B cell (primary cell): ENCODE measurements at regions not wholly inside any gene's neighbourhood (a gene's known extent, or its start where the extent isn't known, plus 50 kb on each side); places are given as distances from the start of the nearest gene placed in this dataset.

ENCODE experiments used
- ATAC-seq: fragments of 200-7000 bp; cut with Tn5 transposase; one replicate; pipeline ENCODE4 v1.10.0; 2021; ENCODE audit warnings: low read depth, mild to moderate bottlenecking, moderate number of reproducible peaks, moderate library complexity
- CTCF ChIA-PET: fragments of 350-600 bp; sonication (Branson Sonifier 250); formaldehyde crosslinking; loops from one replicate; lab custom pipeline; 2021; ENCODE audit warnings: antibody characterized with exemption, inconsistent platforms; lab: Charles Lee
- POLR2A ChIA-PET: fragments of 350-600 bp; sonication (Branson Sonifier 250); formaldehyde crosslinking; loops from one replicate; lab custom pipeline; 2021; ENCODE audit warnings: antibody characterized with exemption; lab: Charles Lee
- DNase-seq: peaks from one replicate; pipeline ENCODE4 v3.0.0; 2013
- H2AFZ ChIP-seq: 2 replicates; pipeline ENCODE4 v1.6.1; 2012; ENCODE audit warnings: mild to moderate bottlenecking, low read depth, low read length; ENCODE audit not compliant: insufficient read depth, poor library complexity, severe bottlenecking
- H3K27ac ChIP-seq, 2 donors: 1 replicate in 1 of 2; 2 replicates in 1 of 2; pipeline ENCODE4 v1.5.1; 2012 to 2013; ENCODE audit warnings: low read length in 2 of 2, mild to moderate bottlenecking in 2 of 2, moderate library complexity in 1 of 2
- H3K27me3 ChIP-seq, 4 experiments: fragments of 200-600 bp in 1 of 4; sonication (generic) in 1 of 4; replicated peaks in 1 of 4; 1 replicate in 2 of 4; 2 replicates in 2 of 4; pipeline versions ENCODE4 v1.6.1 to v1.7.0; 2013 to 2016; ENCODE audit warnings: low read length in 3 of 4, mild to moderate bottlenecking in 2 of 4, mixed read lengths in 1 of 4, moderate library complexity in 1 of 4; ENCODE audit not compliant: insufficient read depth in 4 of 4, control insufficient read depth in 3 of 4; ENCODE audit errors: control extremely low read depth in 1 of 4
- H3K36me3 ChIP-seq, 2 experiments: replicated peaks in 1 of 2; 1 replicate in 1 of 2; 2 replicates in 1 of 2; pipeline versions ENCODE4 v1.6.1 to v1.7.1; 2013; ENCODE audit warnings: low read length in 1 of 2; ENCODE audit not compliant: insufficient read depth in 2 of 2, control insufficient read depth in 1 of 2; ENCODE audit errors: control extremely low read depth in 1 of 2, extremely low read depth in 1 of 2
- H3K4me1 ChIP-seq, 2 donors: fragments of 200-600 bp in 1 of 2; sonication (generic) in 1 of 2; 1 replicate in 1 of 2; 2 replicates in 1 of 2; pipeline versions ENCODE4 v1.5.1 to v1.6.1; 2013 to 2017; ENCODE audit warnings: low read length in 2 of 2; ENCODE audit not compliant: control insufficient read depth in 2 of 2, insufficient read depth in 2 of 2
- H3K4me2 ChIP-seq: replicated peaks from 2 replicates; pipeline ENCODE3; 2012; ENCODE audit warnings: mild to moderate bottlenecking, low read depth, low read length; ENCODE audit not compliant: poor library complexity, severe bottlenecking
- H3K4me3 ChIP-seq, 5 experiments: fragments of 200-600 bp in 1 of 5; sonication (generic) in 1 of 5; 1 replicate in 3 of 5; 2 replicates in 2 of 5; pipeline versions ENCODE4 v1.5.1 to v1.7.0; 2011 to 2016; ENCODE audit warnings: low read length in 4 of 5, mild to moderate bottlenecking in 4 of 5, low read depth in 2 of 5, control low read depth in 1 of 5, moderate library complexity in 1 of 5; ENCODE audit not compliant: insufficient read depth in 1 of 5; ENCODE audit errors: control extremely low read depth in 1 of 5, extremely low read depth in 1 of 5
- H3K79me2 ChIP-seq: fragments of 200-600 bp; sonication (generic); one replicate; pipeline ENCODE4 v1.6.0; 2016; ENCODE audit warnings: low read length; ENCODE audit not compliant: control insufficient read depth, insufficient read depth
- H3K9ac ChIP-seq: fragments of 200-600 bp; sonication (generic); 2 replicates; pipeline ENCODE4 v1.6.1; 2017; ENCODE audit warnings: mild to moderate bottlenecking, low read length, moderate library complexity
- H3K9me3 ChIP-seq, 3 donors: one replicate each; pipeline versions ENCODE4 v1.6.1 to v1.7.1; 2013; ENCODE audit warnings: low read length in 2 of 3; ENCODE audit not compliant: control insufficient read depth in 2 of 3, insufficient read depth in 1 of 3; ENCODE audit errors: control extremely low read depth in 1 of 3
- H4K20me1 ChIP-seq: 2 replicates; pipeline ENCODE4 v1.6.0; 2012; ENCODE audit warnings: mild to moderate bottlenecking, low read length; ENCODE audit not compliant: insufficient read depth, control insufficient read depth, poor library complexity, severe bottlenecking
- H3K27ac Mint-ChIP-seq: one replicate; pipeline ENCODE4 v1.8.0; 2021; ENCODE audit warnings: mixed read lengths
- H3K27me3 Mint-ChIP-seq: one replicate; pipeline ENCODE4 v1.8.0; 2021; ENCODE audit warnings: mixed read lengths
- H3K4me1 Mint-ChIP-seq: one replicate; pipeline ENCODE4 v1.8.0; 2021; ENCODE audit warnings: mixed read lengths
- H3K4me3 Mint-ChIP-seq: one replicate; pipeline ENCODE4 v1.8.0; 2021; ENCODE audit warnings: mixed read lengths
- H3K9me3 Mint-ChIP-seq: one replicate; pipeline ENCODE4 v1.8.0; 2022; ENCODE audit warnings: mixed read lengths; ENCODE audit not compliant: insufficient read depth
- CTCF ChIP-seq: fragments of 200-600 bp; IDR thresholded peaks from one replicate; pipeline ENCODE4 v1.8.0; 2022; ENCODE audit warnings: antibody characterized with exemption, mild to moderate bottlenecking
- EZH2 ChIP-seq: IDR thresholded peaks from 2 replicates; pipeline ENCODE4 v1.6.1; 2012; ENCODE audit warnings: borderline replicate concordance, low read depth, mild to moderate bottlenecking, moderate library complexity, low read length; ENCODE audit not compliant: insufficient read depth, poor library complexity, severe bottlenecking
- WGBS: methylation state at CpG from one replicate; pipeline ENCODE4 v1.1.5; 2013; ENCODE audit warnings: missing lambda C conversion rate; ENCODE audit not compliant: insufficient coverage; 5-methylcytosine and 5-hydroxymethylcytosine counted together
- intact Hi-C: fragments of 100-400 bp; cut with micrococcal nuclease; formaldehyde crosslinking; loops from one replicate; pipeline ENCODE4 v1.10.0; 2022

GRCh38 chr10:85061401-85061800 is 733.0 kb downstream of the CCSER2 start:
- ATAC-seq, result no peak
- H3K27me3 ChIP-seq, result no peaks in the 10 kb centered on the region
- no peak overlapping the region for H3K4me3 ChIP-seq
- H3K27ac Mint-ChIP-seq, result no peak overlapping the region
- POLR2A ChIA-PET, result no interaction called here
- intact Hi-C loops, result no loop called here
- no peaks in the 10 kb centered on the region for H3K36me3 ChIP-seq
- no peaks in the 10 kb centered on the region for H4K20me1 ChIP-seq
- H3K27ac ChIP-seq, result no peak overlapping the region
- H3K4me1 ChIP-seq, result no peaks in the 10 kb centered on the region
- no peak overlapping the region for H3K4me2 ChIP-seq
- H3K9me3 Mint-ChIP-seq, result peaks cover 12% of the 10 kb centered on the region
- H2AFZ ChIP-seq, result no peak overlapping the region
- no peak for TF ChIP-seq CTCF
- no peak for TF ChIP-seq EZH2
- no peak overlapping the region for H3K9ac ChIP-seq
- H3K9me3 ChIP-seq, result peaks cover 0 to 2% (median 0%) of the 10 kb centered on the region in 3 donors
- no peaks in the 10 kb centered on the region for H3K27me3 Mint-ChIP-seq
- no peak overlapping the region for H3K4me3 Mint-ChIP-seq
- no peaks in the 10 kb centered on the region for H3K79me2 ChIP-seq
- DNase-seq, result no peak
- CTCF ChIA-PET, result interaction anchor here (1.2 kb wide), 1 partner anchor 8 kb away, joined by 3 read pairs; no protein-coding TSS in a partner anchor
- no peaks in the 10 kb centered on the region for H3K4me1 Mint-ChIP-seq
- 78% methylated on average over 1 of the region's 2 CpGs for WGBS

- TF ChIP-seq EZH2 (no peak), CTCF (no peak)
- no peaks in the 10 kb centered on the region for H4K20me1 ChIP-seq
- H3K9ac ChIP-seq, result no peak overlapping the region
- no peak overlapping the region for H3K27ac ChIP-seq
- no peak overlapping the region for H3K4me3 ChIP-seq
- POLR2A ChIA-PET, result no interaction called here
- no peak overlapping the region for H2AFZ ChIP-seq
- no peaks in the 10 kb centered on the region for H3K4me1 ChIP-seq
- intact Hi-C loops, result no loop called here
- no peaks in the 10 kb centered on the region for H3K36me3 ChIP-seq
- ATAC-seq (no peak), DNase-seq (no peak)
- WGBS, result no CpG with 5 or more reads among the region's 1 CpG
- no peaks in the 10 kb centered on the region for H3K27me3 ChIP-seq
- Mint-ChIP-seq H3K4me3 (no peak overlapping the region), H3K27me3 (no peaks in the 10 kb centered on the region), H3K4me1 (no peaks in the 10 kb centered on the region), H3K27ac (no peak overlapping the region), H3K9me3 (peaks cover 2% of the 10 kb centered on the region)
- no peaks in the 10 kb centered on the region for H3K9me3 ChIP-seq
- CTCF ChIA-PET, result interaction anchor here (1.2 kb wide), 1 partner anchor 10 kb away, joined by 3 read pairs; no protein-coding TSS in a partner anchor
- H3K79me2 ChIP-seq, result no peaks in the 10 kb centered on the region
- H3K4me2 ChIP-seq, result no peak overlapping the region
These were observed 739.6 kb downstream of the CCSER2 start for GRCh38 chr10:85067955-85068354.
